Activated CD4-positive, alpha-beta T cell treated with anti-CD3 and anti-CD28 coated beads, Interleukin-2, amount 50 U/mL, for 16 hours (primary cell): ENCODE measurements at regions not wholly inside any gene's neighbourhood (a gene's known extent, or its start where the extent isn't known, plus 50 kb on each side); places are given as distances from the start of the nearest gene placed in this dataset.

ENCODE experiments used
- DNase-seq: peaks from one replicate; pipeline ENCODE4 v3.0.0-alpha.2; 2020

DNA sequence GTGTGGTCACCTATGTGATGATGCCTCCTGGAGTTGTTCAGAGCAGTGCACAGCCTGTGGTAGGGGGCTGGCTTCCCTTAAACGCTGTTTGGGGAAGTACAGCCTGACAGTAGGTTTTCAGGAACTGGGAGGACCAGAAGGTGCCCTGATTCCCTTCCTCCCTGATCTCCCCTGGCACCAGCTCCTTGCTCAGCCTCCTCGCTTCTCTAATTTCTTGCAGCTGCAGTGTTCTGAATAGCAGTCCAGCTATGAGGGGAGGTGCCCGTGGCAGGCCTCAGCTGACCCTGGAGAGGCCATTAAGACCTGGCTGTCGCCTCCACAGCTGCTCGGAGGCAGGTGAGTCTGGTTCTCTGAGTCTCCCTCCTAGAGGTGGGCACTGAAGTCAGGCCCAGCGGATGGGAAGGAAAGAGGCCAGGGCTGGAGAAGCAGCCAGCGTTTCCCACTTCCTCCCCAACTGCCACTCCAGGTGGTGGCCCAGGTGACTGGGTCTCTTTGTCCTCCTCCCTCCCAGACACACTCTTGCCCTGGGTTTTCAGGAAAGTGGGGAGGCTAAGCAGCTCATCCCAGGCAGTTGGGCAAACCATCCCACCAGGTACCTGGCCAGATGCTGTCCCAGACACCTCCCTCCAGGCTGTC lies 52.0 kb upstream of the RPL11 start:
- no peak for DNase-seq

- DNase-seq: no peak
Observed at GRCh38 chr1:23638786-23639241, 52.8 kb upstream of the RPL11 start.

GRCh38 chr1:23638188-23638619 lies 53.4 kb upstream of the RPL11 start:
- no peak for DNase-seq

DNA sequence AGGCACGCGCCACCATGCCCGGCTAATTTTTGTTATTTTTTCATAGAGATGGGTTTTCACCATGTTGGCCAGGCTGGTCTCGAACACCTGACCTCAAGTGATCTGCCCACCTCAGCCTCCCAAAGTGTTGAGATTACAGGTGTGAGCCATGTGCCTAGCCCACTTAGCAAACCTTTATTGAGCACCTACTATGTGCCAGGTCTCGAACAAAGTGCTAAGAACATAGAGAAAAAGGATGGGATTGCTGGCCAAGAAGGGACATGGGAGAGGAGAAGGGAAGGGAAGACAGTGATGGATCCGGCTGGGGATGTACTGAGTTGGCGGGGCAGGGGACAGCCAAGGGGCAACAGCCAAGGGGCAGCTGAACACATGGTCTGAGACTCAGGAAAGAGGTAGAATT lies 55.6 kb upstream of the RPL11 start:
- DNase-seq: no peak

- DNase-seq: peak; percentile 74
Observed at GRCh38 chr1:23634840-23635651, 56.6 kb upstream of the RPL11 start.

DNA sequence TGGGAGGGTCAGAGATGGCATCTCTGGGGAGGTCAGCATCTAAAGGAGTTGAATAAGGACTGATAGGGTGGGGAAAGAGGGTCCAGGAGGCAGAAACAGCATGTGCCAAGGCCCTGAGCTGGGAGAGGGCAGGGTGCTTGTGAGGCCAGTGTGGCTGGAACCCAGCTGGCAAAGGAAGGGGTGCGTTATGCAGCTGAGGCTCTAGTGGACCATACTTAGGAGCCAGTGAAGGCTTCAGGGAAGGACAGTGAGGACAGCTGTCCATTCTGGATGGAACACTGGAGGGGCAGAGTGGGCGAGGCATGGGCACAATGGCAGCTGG lies 57.1 kb upstream of the RPL11 start:
- DNase-seq: no peak

- DNase-seq: no peak
Observed at GRCh38 chr1:23632479-23633160, 59.0 kb upstream of the RPL11 start.

DNA sequence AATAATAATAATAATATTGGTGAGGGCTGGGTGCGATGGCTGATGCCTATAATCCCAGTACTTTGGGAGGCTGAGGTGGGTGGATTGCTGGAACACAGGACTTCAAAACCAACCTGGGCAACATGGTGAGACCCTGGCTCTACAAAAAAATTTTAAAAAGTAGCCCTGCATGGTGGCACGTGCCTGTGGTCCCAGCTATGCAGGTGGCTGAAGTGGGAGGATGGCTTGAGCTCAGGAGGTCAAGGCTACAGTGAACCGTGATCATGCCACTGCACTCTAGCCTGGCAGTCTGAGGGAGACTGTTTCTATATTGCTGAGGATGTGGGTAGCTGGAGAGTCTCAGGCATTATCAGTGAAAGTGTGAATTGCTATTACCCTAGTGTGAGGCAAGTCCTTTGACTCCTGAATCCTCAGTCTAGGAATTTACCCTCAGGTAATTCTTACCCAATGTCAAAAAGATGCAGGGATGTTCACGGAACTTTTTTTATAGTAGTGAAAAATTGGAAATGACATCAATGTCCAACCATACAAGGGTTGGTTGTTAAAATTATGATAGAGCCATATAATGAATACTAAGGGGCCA lies 61.8 kb upstream of the RPL11 start:
- no peak for DNase-seq

DNA sequence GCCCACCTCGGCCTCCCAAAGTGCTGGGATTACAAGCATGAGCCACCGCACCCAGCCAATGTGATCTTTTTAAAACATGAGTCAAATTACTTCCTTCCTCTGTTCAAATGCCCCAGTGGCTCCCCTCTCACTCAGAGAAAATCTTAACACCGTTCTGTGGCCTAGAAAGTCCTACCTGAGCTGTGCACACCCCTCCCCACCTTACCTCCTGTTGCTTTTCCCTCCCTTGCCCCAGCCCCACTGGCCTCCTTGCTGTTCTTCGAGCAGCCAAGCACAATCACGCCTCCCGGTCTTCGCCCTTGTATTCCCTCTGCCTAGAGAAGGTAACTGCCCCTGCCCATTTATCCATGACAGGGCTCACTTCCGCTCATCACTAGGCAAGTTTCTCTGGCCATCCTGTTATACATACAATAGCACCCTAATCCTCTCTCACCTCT lies 62.6 kb upstream of the RPL11 start:
- DNase-seq: no peak

GRCh38 chr1:23627069-23627735 lies 64.4 kb upstream of the RPL11 start:
- no peak for DNase-seq

- DNase-seq: no peak
Observed at GRCh38 chr1:23625929-23626535, 65.6 kb upstream of the RPL11 start.

DNA sequence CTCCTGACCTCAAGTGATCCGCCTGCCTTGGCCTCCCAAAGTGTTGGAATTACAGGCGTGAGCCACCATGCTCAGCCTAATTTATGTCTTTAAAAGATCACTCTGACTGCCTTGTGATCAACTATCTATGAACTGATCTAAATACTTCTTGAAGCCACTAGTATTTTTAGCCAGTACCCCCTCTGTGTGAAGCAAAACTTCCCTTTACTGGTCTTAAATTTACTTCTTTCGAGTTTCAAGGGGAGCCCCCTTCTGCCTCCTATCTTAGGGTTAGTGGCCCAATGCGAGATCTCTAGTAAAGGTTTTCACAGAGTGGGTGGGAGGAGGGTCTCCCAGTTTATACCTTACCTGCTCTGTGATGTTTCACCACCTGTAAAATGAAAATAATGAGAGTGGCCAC lies 66.1 kb upstream of the RPL11 start:
- DNase-seq: no peak

- DNase-seq: no peak
Observed at GRCh38 chr1:23624440-23624839, 65.1 kb upstream of the ID3 start.

DNA sequence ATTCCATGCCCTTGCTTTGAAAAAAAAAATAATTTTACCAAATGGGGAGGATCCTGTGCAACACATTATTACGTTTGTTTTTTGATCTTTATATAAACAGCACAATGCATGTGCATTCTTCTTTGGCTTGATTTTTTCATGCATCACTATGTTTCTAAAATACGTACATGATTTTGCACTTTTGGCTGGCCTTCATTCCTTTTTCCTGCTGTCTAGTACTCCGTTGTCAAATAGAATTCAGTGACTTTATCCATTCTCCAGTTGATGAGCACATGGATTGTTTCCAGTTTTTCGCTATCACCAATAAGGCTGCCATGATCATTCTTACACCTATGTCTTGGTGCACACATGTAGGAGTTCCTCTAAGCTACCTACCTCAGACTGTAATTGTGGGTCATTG lies 63.0 kb upstream of the ID3 start:
- DNase-seq: no peak

DNA sequence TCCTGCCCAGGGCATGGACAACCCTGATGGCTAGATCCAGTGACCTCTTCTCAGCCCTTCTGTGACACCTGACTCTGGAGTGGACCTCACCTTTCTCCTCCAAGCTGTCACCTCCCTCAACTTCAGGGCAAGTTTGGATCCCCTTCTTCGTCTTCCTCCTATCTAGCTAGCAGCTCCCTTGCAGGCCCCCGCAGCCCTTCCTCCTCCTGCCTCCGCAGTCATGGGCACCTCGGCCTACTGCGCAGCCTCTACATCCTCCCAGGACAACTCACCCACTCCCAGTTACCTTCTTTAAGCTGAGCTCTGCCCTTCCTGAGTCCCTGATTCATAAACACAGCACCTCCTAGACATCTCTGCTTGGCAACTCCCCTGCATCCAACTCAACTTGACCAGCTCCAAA lies 61.3 kb upstream of the ID3 start:
- DNase-seq: no peak

GRCh38 chr1:23619299-23620188 lies 60.2 kb upstream of the ID3 start:
- peak; percentile 50 for DNase-seq

- DNase-seq: no peak
Observed at GRCh38 chr1:23618586-23619083, 59.3 kb upstream of the ID3 start.

GRCh38 chr1:23617084-23617521 lies 57.8 kb upstream of the ID3 start:
- DNase-seq: no peak

DNA sequence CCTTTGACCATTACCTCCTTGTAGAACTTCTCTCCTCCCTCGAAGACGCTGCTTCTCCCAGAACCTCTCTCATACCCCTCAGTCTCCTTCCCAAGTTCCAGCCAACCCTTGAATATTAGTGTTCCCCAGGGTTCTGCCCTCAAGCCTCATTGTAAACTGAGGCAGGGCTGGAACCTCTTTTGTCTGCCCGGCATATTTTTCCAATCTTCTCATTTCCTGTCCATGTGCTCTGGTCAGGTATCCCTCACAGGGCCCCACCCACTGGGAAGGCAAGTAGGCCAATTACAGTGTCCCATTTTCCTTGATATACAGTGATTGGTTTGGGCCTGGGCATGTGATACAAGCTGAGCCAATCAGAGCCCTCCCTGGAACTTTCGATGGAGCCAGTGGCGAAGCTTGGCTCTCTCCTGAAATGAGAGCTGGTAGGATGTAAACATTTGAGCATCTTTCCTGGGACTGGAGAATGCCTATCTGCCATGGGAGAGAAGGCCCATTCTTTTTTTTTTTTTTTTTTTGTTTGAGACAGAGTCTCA lies 57.1 kb upstream of the ID3 start:
- DNase-seq: no peak

GRCh38 chr1:23615852-23616251 lies 56.6 kb upstream of the ID3 start:
- no peak for DNase-seq

GRCh38 chr1:23615423-23615822 lies 56.1 kb upstream of the ID3 start:
- no peak for DNase-seq
